NB4 (cell line): ENCODE measurements at regions not wholly inside any gene's neighbourhood (a gene's known extent, or its start where the extent isn't known, plus 50 kb on each side); places are given as distances from the start of the nearest gene placed in this dataset.

Source experiments
- CTCF ChIP-seq: IDR thresholded peaks from one replicate; pipeline ENCODE4 v1.5.1; 2012; ENCODE audit warnings: low read depth, low read length
- MYC ChIP-seq: IDR thresholded peaks from 2 replicates; pipeline ENCODE4 v1.6.1; 2011; ENCODE audit warnings: low read depth, low read length
- POLR2A ChIP-seq: IDR thresholded peaks from 2 replicates; pipeline ENCODE4 v1.6.1; 2011; ENCODE audit warnings: mild to moderate bottlenecking; ENCODE audit not compliant: insufficient read length; ENCODE audit errors: extremely low read depth
- TF ChIP-seq, protein P1 (sequence below): IDR thresholded peaks from 2 replicates; pipeline ENCODE4 v1.6.1; 2011; ENCODE audit warnings: low read depth, low read length

DNA sequence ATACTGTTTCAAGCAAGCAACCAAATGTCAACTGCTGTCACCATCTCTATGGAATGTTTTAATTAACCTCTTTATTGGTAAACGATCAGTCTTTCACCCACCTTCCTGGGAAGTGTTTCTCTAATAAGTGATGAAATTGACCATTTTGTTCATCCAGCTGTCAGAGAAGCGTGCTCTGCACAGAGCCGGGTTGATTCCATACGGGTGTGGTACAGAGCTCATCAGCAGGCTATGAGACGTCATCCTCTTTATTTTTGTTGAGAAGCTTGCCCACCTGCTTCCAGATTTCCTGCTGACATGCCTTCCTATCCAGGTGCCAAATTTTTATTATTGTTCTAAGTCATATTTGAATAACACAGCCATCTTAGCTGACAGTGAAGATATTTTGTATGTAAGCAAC lies 482.5 kb downstream of the RWDD3 start:
- no peak for TF ChIP-seq CTCF
- TF ChIP-seq POLR2A: no peak
- TF ChIP-seq, protein P1, sequence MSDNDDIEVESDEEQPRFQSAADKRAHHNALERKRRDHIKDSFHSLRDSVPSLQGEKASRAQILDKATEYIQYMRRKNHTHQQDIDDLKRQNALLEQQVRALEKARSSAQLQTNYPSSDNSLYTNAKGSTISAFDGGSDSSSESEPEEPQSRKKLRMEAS: no peak
- TF ChIP-seq MYC: no peak
